Epidermal melanocyte (primary cell): ENCODE measurements at regions not wholly inside any gene's neighbourhood (a gene's known extent, or its start where the extent isn't known, plus 50 kb on each side); places are given as distances from the start of the nearest gene placed in this dataset.

Experiments
- DNase-seq: peaks from one replicate; pipeline ENCODE4 v3.0.0; 2011; ENCODE audit warnings: low spot score; ENCODE audit not compliant: insufficient read length

GRCh38 chr16:79867425-79867997 lies 267.0 kb upstream of the MAF start:
- no peak for DNase-seq

GRCh38 chr16:79865918-79866317 lies 265.4 kb upstream of the MAF start:
- no peak for DNase-seq

- DNase-seq, result no peak
Observed at GRCh38 chr16:79864781-79865391, 264.3 kb upstream of the MAF start.

- no peak for DNase-seq
Observed at GRCh38 chr16:79864032-79864780, 263.7 kb upstream of the MAF start.

- DNase-seq, result no peak
Observed at GRCh38 chr16:79863128-79864031, 262.8 kb upstream of the MAF start.

DNA sequence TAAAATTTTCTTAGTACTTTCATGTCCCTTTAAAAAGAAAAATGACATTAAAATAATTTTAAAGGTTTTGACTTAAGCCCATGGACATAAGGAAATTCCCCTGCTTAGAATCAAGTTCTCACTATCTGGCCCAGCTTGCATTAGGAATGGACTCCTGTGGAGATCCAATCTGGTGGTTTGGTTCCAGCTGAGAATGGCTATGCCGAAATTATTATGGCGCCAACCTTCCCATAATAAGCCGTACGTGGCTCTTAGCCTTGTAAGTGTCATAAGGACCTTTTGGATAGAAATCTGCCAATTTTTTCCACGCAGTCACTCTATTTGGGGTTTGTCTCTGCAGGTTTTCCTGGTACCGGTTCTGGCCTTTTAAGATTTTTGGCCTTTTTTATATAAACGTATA lies 262.1 kb upstream of the MAF start:
- no peak for DNase-seq

DNA sequence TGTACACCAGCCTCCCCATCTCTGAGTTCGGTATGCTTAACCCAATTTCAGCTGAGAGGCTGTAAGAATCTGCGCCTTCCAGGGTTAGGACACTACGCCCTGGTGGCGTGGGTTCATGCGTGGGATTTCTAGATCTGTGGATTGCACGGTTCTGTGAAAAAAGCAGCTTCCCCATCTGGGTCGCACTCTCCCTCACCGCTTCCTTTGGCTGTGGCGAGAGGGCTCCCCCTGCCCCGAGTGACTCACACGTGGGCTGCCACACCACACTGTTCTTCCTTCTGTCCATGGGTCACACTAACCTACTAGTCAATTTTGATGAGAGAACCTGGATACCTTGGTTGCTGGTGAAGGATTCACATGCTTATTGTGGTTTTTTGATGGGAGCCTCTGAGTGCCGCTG lies 256.0 kb upstream of the MAF start:
- DNase-seq, result no peak

GRCh38 chr16:79850348-79850747 lies 249.8 kb upstream of the MAF start:
- DNase-seq, result no peak

DNA sequence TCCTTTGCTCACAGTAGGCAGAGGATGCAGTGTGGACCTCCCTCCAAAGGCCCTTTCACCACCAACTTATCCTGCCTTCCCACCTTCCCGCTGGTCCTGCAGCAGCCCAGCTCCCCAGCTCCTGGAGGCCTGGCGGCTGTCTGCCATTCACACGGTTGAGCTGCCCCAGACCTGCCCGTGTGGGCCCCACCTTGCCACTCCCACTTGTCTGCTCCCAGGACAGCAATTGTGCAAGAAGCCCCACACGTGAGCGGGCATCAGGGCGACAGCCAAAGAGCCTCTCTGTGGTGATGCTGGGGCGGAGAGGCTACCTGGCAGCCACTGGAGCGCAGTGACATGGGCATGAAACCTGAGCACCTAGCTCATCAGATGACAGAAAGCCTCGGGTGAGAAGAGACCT lies 248.6 kb upstream of the MAF start:
- no peak for DNase-seq

DNA sequence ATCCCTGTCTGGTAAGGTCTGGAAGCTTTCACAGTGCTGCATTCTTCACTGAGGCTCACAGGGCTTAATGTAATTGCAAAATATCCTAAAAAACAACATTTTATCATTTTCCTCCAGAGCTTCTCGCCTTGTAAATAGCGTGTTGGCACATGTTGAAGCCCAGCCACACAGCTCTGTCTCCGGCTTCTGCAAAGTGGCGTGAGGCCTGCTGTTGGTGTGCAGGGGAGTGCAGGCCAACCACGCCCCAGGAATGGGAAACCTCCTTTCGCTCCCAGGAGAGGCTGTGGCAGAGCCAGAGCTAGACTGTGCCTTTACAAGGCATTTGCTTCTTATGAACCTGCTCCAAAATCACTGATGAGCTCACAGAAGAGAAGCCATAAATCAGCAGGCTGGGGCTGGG lies 248.2 kb upstream of the MAF start:
- DNase-seq, result no peak

GRCh38 chr16:79847569-79847968 lies 247.0 kb upstream of the MAF start:
- no peak for DNase-seq

- DNase-seq, result no peak
Observed at GRCh38 chr16:79847101-79847500, 246.6 kb upstream of the MAF start.

GRCh38 chr16:79845734-79846135 lies 245.2 kb upstream of the MAF start:
- no peak for DNase-seq

DNA sequence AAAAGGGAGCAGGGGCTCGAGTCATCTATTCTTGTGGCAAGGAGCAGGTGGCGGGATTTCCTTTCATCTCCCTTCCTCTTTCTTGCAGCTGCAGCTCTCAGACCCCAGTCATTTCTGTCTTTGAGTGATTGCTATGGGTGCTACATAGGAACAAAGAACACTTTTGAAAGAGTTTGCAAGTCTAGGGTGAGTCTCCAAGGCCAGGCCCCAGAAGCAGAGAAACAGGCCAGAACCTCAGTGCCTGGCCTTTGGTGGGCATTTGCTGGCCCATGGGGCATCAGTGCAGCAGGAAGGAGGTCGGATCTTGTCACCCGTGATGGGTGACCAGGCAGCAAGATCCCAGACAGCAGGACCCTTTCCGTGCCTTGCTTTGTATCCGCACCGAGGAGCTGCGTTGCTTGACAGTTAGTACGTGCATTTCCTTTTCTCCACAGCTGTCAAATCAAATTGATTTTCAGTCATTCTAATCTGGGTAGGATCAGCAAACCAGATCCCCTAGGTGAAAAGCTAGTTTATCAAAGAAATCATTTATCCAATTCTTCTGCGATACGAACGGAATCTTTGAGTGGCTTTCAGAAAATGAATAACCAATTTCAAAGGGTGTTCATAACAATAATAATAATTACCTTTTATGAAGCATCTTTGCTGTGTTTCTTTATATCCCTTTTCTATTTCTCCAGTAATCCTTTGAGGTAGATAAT lies 244.6 kb upstream of the MAF start:
- no peak for DNase-seq

- DNase-seq, result no peak
Observed at GRCh38 chr16:79844603-79845002, 244.1 kb upstream of the MAF start.

DNA sequence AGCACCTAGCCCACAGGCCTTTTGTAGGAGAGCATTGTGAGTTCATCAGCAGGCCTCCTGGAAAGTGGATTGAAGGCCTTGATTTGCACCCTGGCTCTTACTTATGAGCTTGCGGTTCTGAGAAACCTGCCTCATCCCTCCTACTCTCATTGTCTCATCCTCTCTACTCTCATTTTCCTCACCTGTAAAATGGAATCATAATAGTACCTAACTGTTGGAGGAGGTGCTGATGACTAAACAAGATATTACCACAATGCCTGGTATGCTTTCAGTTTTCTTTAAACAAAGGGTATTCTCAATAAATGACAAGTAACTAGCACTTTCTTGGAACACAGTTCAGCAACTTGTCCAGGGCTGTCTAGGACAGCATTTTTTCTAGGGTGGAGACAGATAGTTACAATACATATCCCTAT lies 243.1 kb upstream of the MAF start:
- no peak for DNase-seq

- no peak for DNase-seq
Observed at GRCh38 chr16:79843145-79843544, 242.6 kb upstream of the MAF start.

DNA sequence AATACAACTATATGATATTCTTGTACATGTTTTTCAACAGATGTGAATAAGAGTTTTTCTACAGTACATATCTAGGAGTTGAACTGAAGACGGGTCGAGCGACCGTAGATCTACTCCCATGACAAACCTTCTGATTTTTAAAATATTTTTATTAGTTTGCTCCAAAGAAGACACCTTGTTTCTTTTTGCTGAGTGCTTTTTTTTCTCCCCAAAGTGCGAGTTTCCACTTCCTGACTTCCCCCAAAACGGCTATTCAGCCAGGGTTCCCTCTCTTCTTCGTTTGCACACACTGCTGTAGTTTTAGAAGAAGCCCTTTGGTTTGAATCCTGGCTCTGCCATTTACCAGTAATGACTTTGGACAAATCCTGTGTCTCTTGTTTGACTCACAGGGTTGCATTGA lies 241.7 kb upstream of the MAF start:
- no peak for DNase-seq

- no peak for DNase-seq
Observed at GRCh38 chr16:79839466-79840341, 239.2 kb upstream of the MAF start.

GRCh38 chr16:79838496-79839259 lies 238.1 kb upstream of the MAF start:
- DNase-seq, result no peak
